BLaER1 treated with 17β-estradiol and CSF1 and Interleukin-3, amounts not matched to agents 10 nM and 100 nM (cell line): ENCODE measurements at regions not wholly inside any gene's neighbourhood (a gene's known extent, or its start where the extent isn't known, plus 50 kb on each side); places are given as distances from the start of the nearest gene placed in this dataset.

Source experiments
- H3K27ac ChIP-seq, 11 experiments: shearing (Covaris generic); formaldehyde crosslinking; 2 replicates each; pipeline ENCODE4 v1.8.1; 2022
- H3K27me3 ChIP-seq, 11 experiments: shearing (Covaris generic); formaldehyde crosslinking; 2 replicates each; pipeline ENCODE4 v1.8.1; 2022
- H3K36me3 ChIP-seq, 11 experiments: shearing (Covaris generic); formaldehyde crosslinking; 2 replicates each; pipeline ENCODE4 v1.8.1; 2022
- H3K4me1 ChIP-seq, 10 experiments: shearing (Covaris generic); formaldehyde crosslinking; 2 replicates each; pipeline ENCODE4 v1.8.1; 2022
- H3K4me2 ChIP-seq, 11 experiments: shearing (Covaris generic); formaldehyde crosslinking; 2 replicates each; pipeline ENCODE4 v1.8.1; 2022
- H3K4me3 ChIP-seq, 10 experiments: shearing (Covaris generic); formaldehyde crosslinking; 2 replicates each; pipeline ENCODE4 v1.8.1; 2022
- H3K9ac ChIP-seq, 11 experiments: shearing (Covaris generic); formaldehyde crosslinking; 2 replicates each; pipeline ENCODE4 v1.8.1; 2022
- H3K9me3 ChIP-seq, 11 experiments: shearing (Covaris generic); formaldehyde crosslinking; replicated peaks in 1 of 11; 2 replicates each; pipeline ENCODE4 v1.8.1; 2022
- H4K20me1 ChIP-seq, 11 experiments: shearing (Covaris generic); formaldehyde crosslinking; 2 replicates each; pipeline ENCODE4 v1.8.1; 2022
- Cebpa-rat ChIP-seq, 11 experiments: shearing (Covaris generic); IDR thresholded peaks; 2 replicates each; pipeline ENCODE4 v1.8.1; 2022

GRCh38 chr2:180231015-180231414 lies 223.9 kb upstream of the CWC22 start:
- no peak overlapping the region for H3K9ac ChIP-seq
- TF ChIP-seq Cebpa-rat (IDR thresholded peaks at IDR 0.05): no peak
- H3K36me3 ChIP-seq: no peaks in the 10 kb centered on the region
- H3K4me3 ChIP-seq: no peak overlapping the region
- H3K27ac ChIP-seq: no peak overlapping the region
- H3K9me3 ChIP-seq: peaks cover 0 to 5% (median 2%) of the 10 kb centered on the region in 11 experiments; a peak in 7 of 22 replicates
- no peaks in the 10 kb centered on the region for H3K4me1 ChIP-seq
- H3K27me3 ChIP-seq: no peaks in the 10 kb centered on the region
- H4K20me1 ChIP-seq: no peaks in the 10 kb centered on the region
- H3K4me2 ChIP-seq: no peak overlapping the region

GRCh38 chr2:180227461-180227860 lies 220.4 kb upstream of the CWC22 start:
- no peaks in the 10 kb centered on the region; a peak in 2 of 22 replicates for H3K36me3 ChIP-seq
- no peaks in the 10 kb centered on the region for H3K27me3 ChIP-seq
- no peak overlapping the region for H3K4me3 ChIP-seq
- peaks cover 18 to 29% (median 21%) of the 10 kb centered on the region in 11 experiments for H3K9me3 ChIP-seq
- H4K20me1 ChIP-seq: no peaks in the 10 kb centered on the region
- TF ChIP-seq Cebpa-rat (IDR thresholded peaks at IDR 0.05): no peak
- no peak overlapping the region for H3K4me2 ChIP-seq
- H3K4me1 ChIP-seq: no peaks in the 10 kb centered on the region
- no peak overlapping the region for H3K9ac ChIP-seq
- H3K27ac ChIP-seq: no peak overlapping the region

DNA sequence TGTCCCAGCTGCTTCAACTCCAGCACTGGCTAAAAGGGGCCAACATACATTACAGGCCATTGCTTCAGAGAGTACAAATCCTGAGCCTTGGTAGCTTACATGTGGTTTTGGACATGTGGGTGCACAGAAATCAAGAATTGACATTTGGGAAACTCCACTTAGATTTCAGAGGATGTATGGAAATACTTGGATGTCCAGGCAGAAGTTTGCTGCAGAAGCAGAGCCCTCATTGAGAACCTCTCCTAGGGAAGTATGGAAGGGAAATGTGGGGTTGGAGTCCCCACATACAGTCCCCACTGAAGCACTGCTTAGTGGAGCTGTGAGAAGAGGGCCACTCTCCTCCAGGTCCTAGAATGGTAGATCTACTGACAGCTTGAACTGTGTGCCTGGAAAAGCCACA lies 218.0 kb upstream of the CWC22 start:
- no peak for TF ChIP-seq Cebpa-rat (IDR thresholded peaks at IDR 0.05)
- H3K4me3 ChIP-seq: no peak overlapping the region
- peaks cover 18 to 29% (median 21%) of the 10 kb centered on the region in 11 experiments for H3K9me3 ChIP-seq
- no peak overlapping the region for H3K4me2 ChIP-seq
- H4K20me1 ChIP-seq: no peaks in the 10 kb centered on the region
- H3K27me3 ChIP-seq: no peaks in the 10 kb centered on the region
- H3K9ac ChIP-seq: no peak overlapping the region
- H3K27ac ChIP-seq: no peak overlapping the region
- no peaks in the 10 kb centered on the region; a peak in 2 of 22 replicates for H3K36me3 ChIP-seq
- H3K4me1 ChIP-seq: no peaks in the 10 kb centered on the region

- Histone ChIP-seq H3K9me3 (peaks cover 18 to 29% (median 23%) of the 10 kb centered on the region in 11 experiments), H4K20me1 (no peaks in the 10 kb centered on the region), H3K9ac (no peak overlapping the region), H3K4me1 (no peaks in the 10 kb centered on the region), H3K4me3 (no peak overlapping the region), H3K36me3 (no peaks in the 10 kb centered on the region; a peak in 2 of 22 replicates), H3K27ac (no peak overlapping the region), H3K27me3 (no peaks in the 10 kb centered on the region), H3K4me2 (no peak overlapping the region)
- 0 out of 22 replicates have a peak, but pooled peaks of 1 of the 11 experiments have one; percentile 43 for TF ChIP-seq Cebpa-rat (IDR thresholded peaks at IDR 0.05)
Observed at GRCh38 chr2:180222644-180223043, 215.5 kb upstream of the CWC22 start.

- H3K4me3 ChIP-seq: no peak overlapping the region
- no peaks in the 10 kb centered on the region for H3K36me3 ChIP-seq
- H3K4me1 ChIP-seq: no peaks in the 10 kb centered on the region
- H3K27me3 ChIP-seq: no peaks in the 10 kb centered on the region
- no peak for TF ChIP-seq Cebpa-rat (IDR thresholded peaks at IDR 0.05)
- no peak overlapping the region for H3K9ac ChIP-seq
- no peak overlapping the region for H3K27ac ChIP-seq
- peaks cover 0 to 18% (median 8%) of the 10 kb centered on the region in 11 experiments; a peak in 18 of 22 replicates for H3K9me3 ChIP-seq
- H3K4me2 ChIP-seq: no peak overlapping the region
- no peaks in the 10 kb centered on the region for H4K20me1 ChIP-seq
Observed at GRCh38 chr2:180219491-180219890, 212.4 kb upstream of the CWC22 start.

GRCh38 chr2:180208841-180209240 lies 201.7 kb upstream of the CWC22 start:
- TF ChIP-seq Cebpa-rat (IDR thresholded peaks at IDR 0.05): no peak
- Histone ChIP-seq H3K9ac (no peak overlapping the region), H3K27ac (no peak overlapping the region), H3K27me3 (no peaks in the 10 kb centered on the region), H3K4me2 (no peak overlapping the region), H4K20me1 (no peaks in the 10 kb centered on the region), H3K4me3 (no peak overlapping the region), H3K4me1 (0 out of 20 replicates have a peak, but pooled peaks cover 0 to 5% (median 0%) of the 10 kb centered on the region in 10 experiments), H3K9me3 (no peaks in the 10 kb centered on the region), H3K36me3 (no peaks in the 10 kb centered on the region)

GRCh38 chr2:180205621-180206235 lies 198.6 kb upstream of the CWC22 start:
- Histone ChIP-seq H3K4me3 (no peak overlapping the region), H3K4me1 (0 out of 20 replicates have a peak, but pooled peaks cover 0 to 5% (median 0%) of the 10 kb centered on the region in 10 experiments), H3K36me3 (no peaks in the 10 kb centered on the region), H3K27ac (no peak overlapping the region), H3K4me2 (peak overlapping the region in 1 of 11 experiments; percentile 32; a peak in 2 of 22 replicates), H4K20me1 (no peaks in the 10 kb centered on the region), H3K9ac (no peak overlapping the region), H3K9me3 (no peaks in the 10 kb centered on the region), H3K27me3 (no peaks in the 10 kb centered on the region)
- no peak for TF ChIP-seq Cebpa-rat (IDR thresholded peaks at IDR 0.05)

- no peak for TF ChIP-seq Cebpa-rat (IDR thresholded peaks at IDR 0.05)
- no peak overlapping the region for H3K27ac ChIP-seq
- no peaks in the 10 kb centered on the region for H3K36me3 ChIP-seq
- 0 out of 20 replicates have a peak, but pooled peaks cover 0 to 5% (median 0%) of the 10 kb centered on the region in 10 experiments for H3K4me1 ChIP-seq
- no peaks in the 10 kb centered on the region for H3K27me3 ChIP-seq
- no peaks in the 10 kb centered on the region for H4K20me1 ChIP-seq
- H3K4me3 ChIP-seq: no peak overlapping the region
- H3K9ac ChIP-seq: no peak overlapping the region
- no peak overlapping the region for H3K4me2 ChIP-seq
- no peaks in the 10 kb centered on the region for H3K9me3 ChIP-seq
Observed at GRCh38 chr2:180203972-180204371, 196.9 kb upstream of the CWC22 start.

DNA sequence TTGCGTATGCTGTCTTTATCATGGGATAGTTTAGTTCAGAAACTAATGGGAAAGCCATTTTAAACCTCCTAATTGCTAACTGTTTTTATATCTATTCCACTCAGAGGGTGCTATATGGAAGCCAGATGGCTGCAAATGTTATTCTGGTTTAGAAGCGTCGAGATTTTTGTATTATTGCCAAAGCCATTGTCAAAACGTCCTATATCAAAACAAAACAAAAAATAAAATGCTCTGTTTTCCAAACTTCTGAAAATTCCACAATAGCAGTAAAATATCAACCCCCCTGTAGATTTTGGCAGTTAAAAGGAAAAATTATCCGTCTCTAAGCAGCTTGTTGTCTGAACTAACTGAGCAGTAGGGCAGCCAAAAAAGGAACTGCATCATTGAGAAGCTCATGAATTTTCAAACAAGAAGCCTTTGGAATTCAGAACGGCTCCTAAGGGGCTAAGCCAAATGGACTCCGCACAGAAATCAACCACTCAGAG lies 195.4 kb upstream of the CWC22 start:
- Histone ChIP-seq H4K20me1 (no peaks in the 10 kb centered on the region), H3K9ac (no peak overlapping the region), H3K4me3 (no peak overlapping the region), H3K4me1 (0 out of 20 replicates have a peak, but pooled peaks cover 0 to 5% (median 0%) of the 10 kb centered on the region in 10 experiments), H3K36me3 (no peaks in the 10 kb centered on the region), H3K4me2 (no peak overlapping the region), H3K27ac (no peak overlapping the region), H3K27me3 (no peaks in the 10 kb centered on the region), H3K9me3 (no peaks in the 10 kb centered on the region)
- no peak for TF ChIP-seq Cebpa-rat (IDR thresholded peaks at IDR 0.05)
